Fibroblast of skin of left quadriceps (primary cell): ENCODE measurements at regions not wholly inside any gene's neighbourhood (a gene's known extent, or its start where the extent isn't known, plus 50 kb on each side); places are given as distances from the start of the nearest gene placed in this dataset.
"Not testable (repeated sequence)": the region's sequence is repeated elsewhere in the genome, so short reads cannot be mapped to it uniquely, and the experiment has no call there.

Source experiments
- DNase-seq, 2 experiments: peaks; one replicate each; pipeline ENCODE4 v3.0.0-alpha.2; 2013; ENCODE audit warnings: low read depth in 2 of 2

DNA sequence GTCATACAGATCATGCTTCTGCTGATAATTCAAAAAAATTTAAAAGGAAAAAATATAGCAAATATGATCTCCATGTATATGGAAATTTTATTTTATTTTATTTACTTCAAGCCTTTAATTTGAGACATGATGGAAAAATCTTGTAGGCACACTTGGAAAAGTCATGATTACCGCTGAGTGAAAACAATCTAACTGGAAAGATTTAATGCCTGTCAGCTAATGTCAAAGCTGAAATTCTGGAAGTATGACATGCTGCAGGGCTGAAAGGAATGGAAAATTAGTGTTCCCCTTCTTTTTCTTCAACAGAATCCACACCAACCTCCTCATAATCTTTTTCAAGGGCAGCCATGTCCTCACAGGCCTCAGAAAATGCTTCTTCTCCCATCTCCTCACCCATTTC lies 58.2 kb downstream of the RPRM start:
- no peak for DNase-seq

DNA sequence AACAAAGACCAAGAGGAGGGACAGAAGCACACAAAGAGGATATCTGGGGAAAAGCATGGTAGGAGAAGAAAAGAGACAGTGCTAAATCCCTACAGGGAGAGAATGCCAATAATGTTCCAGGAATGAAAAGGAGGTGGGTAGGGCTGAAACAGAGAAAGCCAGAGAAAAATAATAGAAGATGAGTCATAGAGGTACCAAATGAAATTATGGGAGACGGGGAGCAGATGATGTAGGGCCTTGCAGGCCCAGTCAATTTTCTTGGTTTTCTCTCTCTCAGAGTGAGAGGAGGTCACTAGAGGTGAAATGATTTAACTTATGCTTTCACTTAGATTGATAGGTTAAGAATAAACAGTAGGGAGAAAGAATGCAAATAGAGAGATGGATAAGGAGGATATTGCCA lies 61.5 kb downstream of the RPRM start:
- DNase-seq, result no peak

DNA sequence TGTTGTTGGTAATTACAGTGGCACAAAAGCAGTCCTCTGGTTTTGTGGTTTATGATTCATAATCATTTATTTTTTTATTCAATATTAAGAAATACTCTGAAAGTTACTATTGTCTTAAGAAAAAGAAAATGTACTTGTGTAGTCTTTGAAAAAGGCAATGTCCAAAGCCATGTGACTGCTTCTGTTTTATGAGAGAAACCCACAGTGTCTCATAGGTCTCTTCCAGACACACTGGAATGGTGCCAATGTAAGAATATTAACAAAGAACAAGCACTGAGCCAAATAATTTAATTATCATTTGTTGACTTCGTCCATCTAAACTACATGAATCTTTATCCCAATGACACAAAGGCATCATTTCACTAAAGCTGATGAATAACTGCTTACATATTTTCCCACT lies 62.5 kb downstream of the RPRM start:
- no peak for DNase-seq

DNA sequence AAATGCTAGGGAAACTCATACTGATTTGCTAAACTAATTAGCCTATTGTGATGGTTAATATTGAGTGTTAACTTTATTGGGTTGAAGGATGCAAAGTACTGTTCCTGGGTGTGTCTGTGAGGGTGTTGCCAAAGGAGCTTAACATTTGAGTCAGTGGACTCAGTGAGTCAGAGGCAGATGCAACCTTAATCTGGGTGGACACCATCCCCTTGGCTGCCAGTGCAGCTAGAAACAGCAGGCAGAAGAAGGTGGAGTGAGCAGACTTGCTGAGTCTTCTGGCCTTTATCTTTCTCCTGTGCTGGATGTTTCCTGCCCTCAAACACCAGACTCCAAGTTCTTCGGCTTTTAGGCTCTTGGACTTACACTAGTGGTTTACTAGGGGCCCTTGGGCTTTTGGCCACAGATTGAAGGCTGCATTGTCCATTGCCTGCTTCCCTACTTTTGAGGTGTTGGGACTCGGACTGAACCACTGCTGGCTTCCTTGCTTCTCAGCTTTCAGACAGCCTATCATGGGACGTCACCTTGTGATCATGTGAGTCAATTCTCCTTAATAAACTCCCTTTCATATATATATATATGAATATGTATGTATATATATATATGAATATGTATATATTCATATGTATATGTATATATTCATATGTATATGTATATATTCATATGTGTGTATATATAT lies 69.7 kb downstream of the RPRM start:
- DNase-seq, result no peak

DNA sequence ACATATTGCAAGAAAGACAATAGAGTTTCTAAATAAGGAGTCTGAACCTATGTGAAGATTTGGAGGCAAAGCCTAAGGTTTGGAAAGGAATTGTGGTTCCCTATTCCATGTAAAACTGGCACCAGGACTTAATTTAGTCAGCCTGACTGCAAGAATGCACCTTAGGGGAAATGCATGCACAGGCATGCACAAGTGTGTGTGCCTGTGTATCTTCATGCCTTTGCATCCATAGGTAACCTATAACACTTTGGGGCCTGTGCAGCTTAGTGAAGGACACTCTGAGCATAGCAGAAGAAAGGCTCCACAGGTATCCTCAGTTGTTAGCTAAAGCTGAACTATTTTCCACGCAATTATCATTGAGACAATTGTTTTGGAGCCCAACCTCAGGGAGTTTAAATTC lies 73.4 kb downstream of the RPRM start:
- no peak for DNase-seq

DNA sequence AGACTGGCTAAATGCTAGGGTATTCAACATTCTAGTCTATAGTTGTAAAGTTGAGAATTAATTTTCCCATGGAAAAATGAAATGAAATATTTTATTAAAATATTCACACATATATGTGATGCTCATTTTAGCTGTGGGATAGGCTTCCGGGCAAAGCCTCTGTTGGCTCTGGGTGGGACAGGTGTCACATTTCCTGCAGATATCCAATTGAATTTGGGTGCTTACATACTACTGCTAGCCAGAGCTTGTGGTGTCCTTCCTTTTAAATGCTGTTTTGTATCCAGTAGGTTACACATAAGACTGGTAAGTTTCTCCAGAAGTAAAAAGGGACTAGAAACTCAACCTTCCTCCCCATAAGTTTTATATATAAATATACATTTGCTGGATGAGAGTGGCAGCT lies 73.8 kb downstream of the RPRM start:
- no peak for DNase-seq

DNA sequence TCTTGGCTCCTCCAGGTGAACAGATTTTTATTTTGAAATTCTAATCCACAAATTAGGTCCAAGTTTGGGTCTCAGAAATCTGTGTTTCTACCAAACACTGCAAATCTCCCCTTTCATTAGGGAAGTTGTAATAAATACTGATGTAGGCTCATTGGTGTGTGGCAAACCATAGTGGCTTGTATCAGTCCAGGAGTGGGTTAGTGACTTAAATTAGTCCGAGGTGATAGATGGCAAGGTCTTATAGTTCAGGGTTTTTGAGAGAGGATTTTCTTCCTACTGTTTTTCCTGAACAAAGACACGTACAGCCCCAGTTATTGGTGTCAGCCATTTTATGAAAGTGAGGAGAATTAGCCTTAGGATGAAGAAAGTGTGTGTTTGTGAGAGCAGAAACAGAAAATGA lies 74.6 kb downstream of the RPRM start:
- DNase-seq, result no peak

DNA sequence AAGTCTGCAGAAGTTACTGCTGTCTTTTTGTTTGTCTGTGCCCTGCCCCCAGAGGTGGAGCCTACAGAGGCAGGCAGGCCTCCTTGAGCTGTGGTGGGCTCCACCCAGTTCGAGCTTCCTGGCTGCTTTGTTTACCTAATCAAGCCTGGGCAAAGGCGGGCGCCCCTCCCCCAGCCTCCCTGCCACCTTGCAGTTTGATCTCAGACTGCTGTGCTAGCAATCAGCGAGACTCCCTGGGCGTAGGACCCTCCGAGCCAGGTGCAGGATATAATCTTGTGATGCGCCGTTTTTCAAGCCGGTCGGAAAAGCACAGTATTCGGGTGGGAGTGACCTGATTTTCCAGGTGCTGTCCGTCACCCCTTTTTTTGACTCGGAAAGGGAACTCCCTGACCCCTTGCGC lies 75.2 kb downstream of the RPRM start:
- not testable (repeated sequence) for DNase-seq

DNA sequence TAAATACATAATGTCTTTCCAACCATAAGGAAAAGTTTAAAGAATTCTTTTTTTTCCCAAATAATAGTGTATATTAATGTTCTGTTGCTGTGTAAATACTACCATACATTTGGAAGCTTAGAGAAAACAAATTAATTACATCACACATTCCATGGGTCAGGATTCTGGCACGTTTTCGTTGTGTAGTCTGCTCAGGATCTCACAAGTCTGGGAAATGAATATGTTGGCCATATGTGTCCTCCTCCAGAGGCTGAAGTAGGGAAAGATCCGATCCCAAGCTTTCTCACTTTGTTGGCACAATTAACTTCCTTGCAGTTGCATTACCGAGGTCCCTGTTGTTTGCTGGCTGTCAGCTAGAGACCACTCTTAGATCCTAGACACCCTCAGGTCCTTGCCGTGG lies 83.9 kb downstream of the RPRM start:
- DNase-seq, result no peak

DNA sequence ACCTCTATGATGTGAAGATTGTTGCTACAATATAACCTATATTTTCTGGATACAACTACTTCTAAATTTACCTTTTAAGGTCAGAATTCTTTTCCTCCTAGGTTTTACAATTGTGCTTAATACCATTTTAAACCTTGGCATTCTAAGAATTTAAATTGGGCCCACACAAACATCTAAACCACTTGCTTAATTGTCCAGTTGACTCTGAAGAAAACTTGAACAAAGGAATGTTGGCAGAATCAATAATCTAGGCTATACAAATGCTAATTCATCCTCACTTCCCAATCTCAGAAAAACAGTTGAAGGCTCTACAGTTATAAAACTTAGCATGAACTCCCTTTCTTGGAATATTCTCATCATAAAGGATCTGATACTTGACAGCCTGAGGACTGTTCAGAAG lies 84.3 kb downstream of the RPRM start:
- no peak for DNase-seq

DNA sequence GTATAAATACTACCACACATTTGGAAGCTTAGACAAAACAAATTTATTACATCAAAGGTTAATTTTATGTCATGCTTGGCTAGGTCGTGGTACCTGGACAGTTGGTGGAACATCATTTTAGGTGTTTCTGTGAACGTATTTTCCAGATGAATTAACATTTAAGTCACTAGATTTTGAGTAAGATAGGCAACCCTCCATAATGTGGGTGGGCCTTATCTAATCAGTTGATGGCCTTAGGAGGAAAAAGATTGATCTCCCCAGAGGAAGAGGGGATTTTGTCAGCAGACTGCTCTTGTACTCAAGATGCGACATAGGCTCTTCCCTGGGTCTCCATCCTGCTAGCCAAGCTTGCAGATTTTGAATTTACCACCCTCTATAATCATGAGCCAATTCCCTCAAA lies 85.0 kb downstream of the RPRM start:
- no peak for DNase-seq

DNA sequence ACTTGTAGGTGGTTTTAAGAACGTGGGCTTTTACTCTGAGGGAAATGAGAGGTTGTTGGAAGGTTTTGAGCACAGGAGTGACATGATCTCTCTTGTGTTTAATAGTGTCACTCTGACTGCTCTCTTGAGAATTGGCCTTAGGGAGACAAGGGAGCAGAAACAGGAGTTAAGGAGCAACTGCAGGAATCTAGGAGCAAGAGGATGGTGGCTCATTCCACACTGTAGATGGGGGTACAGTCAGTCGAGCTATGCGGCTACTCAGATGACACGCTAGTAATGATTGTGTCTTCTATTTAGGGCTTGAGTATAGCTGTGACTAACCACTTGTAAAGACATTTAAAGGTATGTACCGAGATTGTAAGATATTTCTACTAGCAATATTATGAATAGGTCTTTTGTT lies 87.4 kb downstream of the RPRM start:
- no peak for DNase-seq

DNA sequence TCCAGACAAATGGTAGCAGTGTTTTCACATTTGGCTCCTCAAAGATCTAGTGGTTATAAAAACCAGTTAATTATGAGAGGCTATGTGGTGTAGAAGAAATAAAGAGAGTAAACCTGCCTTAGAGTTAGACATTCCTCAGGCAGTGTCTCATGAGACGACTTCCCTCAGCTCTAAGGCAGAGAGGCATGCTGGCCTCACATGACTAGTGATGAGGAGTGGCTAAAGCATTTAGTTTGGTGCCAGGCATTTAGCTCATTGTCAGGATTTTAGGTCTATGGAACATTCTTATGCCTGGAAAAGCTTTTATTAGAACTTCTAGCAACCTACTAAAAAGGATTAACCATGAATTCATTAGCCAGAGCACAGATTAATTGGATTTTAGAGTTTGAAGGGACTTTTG lies 90.3 kb downstream of the RPRM start:
- peak in 1 of 2 experiments; percentile 21 for DNase-seq

DNA sequence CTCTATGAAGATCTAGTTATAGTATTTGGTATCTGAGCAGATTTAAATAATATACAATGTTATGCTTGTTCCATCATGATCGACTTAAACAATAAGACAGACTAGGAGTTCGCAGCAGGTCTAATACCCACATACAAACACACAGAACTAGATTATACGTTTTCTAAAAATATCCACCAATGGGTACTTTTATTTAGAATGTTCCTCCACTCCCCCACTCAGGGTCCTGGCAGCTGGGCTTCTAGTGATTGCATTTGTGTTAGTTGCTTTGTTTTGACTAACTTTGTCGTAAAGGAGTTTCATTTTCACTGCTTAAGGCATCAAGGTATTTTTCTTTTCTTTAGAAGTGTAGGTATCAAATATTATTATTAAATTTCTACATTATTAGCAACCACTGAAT lies 91.4 kb downstream of the RPRM start:
- DNase-seq, result no peak

DNA sequence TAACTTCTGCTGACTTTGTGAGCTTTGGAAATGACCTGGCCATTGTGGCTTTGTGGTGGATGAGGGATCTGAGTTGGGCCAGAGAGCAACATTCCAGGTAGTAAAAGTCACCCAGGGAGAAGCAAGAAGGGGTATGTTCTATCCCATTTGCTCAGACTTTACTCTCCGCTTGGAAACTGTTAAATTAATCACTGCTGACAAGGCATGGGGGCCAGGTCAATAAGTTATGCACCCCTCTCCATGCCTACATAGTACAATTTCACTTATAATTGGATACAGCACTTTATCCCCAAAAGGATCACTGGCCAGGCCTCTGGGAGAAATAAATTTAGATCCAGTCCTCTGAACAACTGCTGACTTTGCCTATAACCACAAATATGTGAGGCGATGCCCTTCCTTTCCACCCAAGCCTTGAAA lies 92.1 kb downstream of the RPRM start:
- peak in 1 of 2 experiments; percentile 10 for DNase-seq

DNA sequence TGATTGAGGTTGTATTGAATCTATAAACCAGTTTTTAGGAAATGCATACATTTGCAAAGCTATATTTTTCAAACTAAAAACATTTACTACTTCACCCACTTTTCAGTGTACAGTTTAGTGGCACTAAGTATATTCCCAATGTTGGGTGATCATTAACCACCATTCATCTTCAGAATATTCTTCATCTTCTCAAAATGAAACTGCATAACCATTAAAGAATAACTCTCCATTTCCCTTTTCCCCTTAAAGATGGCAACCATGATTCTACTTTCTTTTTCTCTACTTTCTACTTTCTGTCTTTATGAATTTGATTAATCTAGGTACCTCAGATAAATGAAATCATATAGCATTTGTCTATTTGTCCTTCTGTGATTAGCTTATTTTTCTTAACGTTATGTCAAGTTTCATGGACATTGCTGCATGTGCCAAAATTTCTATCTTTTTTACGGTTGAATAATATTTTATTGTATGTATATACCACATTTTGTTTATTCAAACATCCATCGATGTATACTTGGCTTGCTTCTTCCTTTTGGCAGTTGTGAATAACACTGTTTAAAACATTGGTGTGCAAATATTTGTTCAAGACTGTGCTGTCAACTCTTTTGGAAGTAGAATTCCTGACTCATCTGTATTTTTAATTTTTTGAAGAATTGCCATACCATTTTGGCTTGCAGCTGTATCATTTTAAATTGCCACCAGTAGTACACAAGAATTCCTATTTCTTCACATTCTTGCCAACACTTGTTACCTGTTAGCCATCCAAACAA lies 104.9 kb downstream of the RPRM start:
- no peak for DNase-seq

DNA sequence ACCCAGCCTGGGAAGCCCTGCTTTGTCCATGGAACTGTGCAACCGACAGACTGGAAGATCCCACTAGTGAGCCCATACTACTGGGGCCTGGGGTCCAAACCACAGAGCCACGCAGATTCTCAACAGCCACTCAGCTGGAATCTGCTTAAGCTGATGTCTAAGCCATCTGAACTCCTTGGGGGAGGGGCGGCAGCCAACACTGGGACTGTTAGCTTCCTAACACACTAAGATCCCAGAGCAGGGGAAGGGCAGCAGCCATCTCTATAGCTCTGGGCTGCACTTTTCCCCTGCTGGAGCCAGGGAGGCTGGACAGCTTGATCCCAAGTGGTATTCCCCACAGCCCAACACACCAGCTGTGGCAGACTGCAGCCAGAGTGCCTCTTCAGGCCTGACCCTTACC lies 118.3 kb downstream of the RPRM start:
- DNase-seq, result no peak

DNA sequence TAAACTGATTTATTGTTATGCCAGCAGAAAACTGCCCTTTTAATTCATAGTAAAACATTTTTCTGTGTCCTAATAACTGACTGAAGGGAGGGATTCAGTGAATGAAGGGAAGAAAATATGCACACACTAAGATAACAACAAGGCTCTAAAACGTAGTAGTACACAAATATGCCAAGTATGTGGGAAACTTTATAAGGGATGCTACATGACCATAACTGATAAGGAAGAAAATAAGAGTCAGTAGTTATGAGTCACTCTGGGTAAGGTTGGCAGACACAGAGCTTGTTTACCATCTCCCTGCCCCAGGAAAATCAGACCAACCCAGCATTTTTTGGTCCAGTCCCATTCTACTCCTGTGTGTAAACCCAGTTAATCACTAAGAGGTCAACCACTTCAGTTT lies 124.2 kb downstream of the RPRM start:
- no peak for DNase-seq

DNA sequence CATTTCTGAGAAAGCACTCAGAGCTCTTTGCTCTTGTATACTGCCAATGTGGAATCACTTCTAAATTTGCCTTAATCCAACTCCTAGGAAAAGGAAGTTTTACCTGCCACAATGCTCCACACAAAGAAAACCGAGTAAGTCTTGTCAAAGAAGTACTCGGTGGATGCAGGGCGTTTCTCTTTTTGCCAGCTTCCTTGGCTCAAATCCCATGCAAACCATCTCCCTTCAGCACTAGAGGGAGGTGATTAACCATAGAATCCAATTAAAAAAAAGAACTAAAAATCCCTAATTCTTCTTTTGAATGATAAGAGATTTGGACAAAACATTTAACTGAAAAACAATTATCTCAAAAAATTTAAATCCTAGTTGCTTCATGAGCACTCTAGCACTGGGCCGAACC lies 129.0 kb downstream of the RPRM start:
- DNase-seq, result no peak

DNA sequence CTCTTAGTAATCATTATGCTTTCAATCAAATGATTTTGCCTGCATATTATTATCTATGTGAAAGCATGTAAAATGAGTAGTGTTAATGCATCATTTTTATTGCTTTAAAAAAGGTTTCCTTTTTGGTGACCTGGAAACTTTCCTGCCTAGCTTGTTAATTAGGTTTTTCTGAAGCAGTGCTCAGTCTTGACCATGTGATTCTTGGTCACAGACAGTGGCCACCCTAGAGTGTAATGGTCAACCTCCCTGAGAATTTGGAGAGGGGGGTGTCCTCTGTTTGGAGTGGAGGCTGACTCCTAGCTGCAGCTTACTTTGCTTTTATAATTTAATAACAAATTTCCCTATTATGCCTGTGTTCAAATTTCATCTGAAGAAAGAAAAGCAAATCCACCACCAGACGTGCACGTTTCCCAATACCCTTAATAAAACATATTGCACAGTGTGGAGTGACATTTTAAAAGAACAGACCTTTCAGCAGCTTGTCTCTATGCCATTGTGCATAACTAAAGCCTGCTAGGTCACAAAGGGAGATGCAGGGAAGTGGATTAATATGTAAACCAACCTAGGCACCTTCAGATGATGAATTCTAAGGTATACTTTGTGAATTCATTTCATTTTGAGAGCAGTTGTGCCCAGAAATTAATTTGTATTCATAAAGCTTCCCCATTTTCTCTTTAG lies 130.6 kb downstream of the RPRM start:
- DNase-seq, result no peak

DNA sequence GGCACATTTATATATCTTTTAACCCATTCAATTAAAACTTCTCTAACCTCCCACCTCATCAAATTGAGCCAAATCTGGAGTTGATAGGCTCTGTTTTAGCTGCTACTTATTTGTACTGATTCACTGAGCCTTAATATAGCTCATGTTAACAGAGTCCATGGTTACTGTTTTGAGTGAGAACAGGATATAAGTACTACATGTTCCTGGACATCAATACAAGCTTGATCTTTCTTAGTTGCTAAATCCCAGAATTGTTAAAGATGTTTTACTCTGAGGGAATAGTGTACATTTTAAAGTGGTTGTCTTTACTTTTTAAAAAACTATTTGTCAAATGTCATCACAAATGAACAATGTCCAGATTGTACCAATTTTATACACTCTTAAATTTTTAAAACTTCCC lies 157.7 kb downstream of the RPRM start:
- no peak for DNase-seq

DNA sequence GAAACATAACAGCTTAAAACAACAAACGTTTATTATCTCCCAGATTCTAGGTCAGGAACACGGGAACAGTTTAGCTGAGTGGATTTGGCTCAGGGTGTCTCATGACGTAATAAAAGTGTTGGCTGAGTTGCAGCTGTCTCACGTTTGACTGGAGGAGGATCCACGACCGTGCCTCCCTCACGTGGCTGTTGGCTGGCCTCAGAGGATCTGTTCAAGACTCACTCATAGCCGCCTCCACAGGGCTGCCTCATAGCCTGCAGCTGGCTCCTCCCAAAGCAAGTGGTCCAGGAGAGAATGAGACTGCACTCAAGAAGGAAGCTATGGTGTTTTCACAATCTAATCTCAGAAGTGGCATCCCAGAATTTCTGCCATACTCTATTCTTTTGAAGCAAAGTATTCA lies 167.1 kb downstream of the RPRM start:
- DNase-seq, result no peak

DNA sequence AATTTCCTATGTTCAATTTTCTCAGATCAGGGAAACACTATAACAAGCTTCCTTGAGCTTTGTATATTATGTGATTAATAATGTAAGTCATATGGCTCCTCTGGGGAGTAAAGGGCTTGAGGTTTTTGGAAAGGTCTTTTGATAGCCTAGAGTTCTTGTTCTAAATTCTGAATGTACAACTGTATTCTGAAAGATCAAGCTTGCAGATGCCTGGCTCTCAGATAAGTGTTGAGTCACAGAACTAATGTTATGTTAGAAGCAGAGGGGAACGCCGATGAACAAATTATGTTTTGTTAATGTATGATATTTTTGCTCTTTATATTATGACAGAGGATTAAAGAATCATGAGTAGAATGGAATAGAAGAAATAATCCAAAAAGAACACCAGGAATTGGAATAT lies 170.1 kb downstream of the RPRM start:
- no peak for DNase-seq
